K562 (cell line): ENCODE measurements at regions not wholly inside any gene's neighbourhood (a gene's known extent, or its start where the extent isn't known, plus 50 kb on each side); places are given as distances from the start of the nearest gene placed in this dataset.

Source experiments
- ARNT ChIP-seq, 2 experiments: fragments of 450-650 bp; IDR thresholded peaks; 2 replicates each; pipeline ENCODE4 v1.6.1; 2016; ENCODE audit warnings: mild to moderate bottlenecking in 1 of 2
- ETV1 ChIP-seq: fragments of 450-650 bp; conservative IDR thresholded peaks from 2 replicates; pipeline ENCODE4 v1.6.1; 2016; ENCODE audit warnings: missing genetic modification characterization, control low read depth, low read depth, missing compliant biosample characterization
- FUS ChIP-seq: fragments of 200-400 bp; formaldehyde crosslinking; optimal IDR thresholded peaks from 2 replicates; pipeline ENCODE3; 2017; ENCODE audit warnings: low read depth, low read length
- JUND ChIP-seq, 2 experiments: IDR thresholded peaks; 2 replicates in 1 of 2; 3 replicates in 1 of 2; pipeline ENCODE4 v1.6.1; 2011; ENCODE audit warnings: borderline replicate concordance in 2 of 2, low read depth in 2 of 2, low read length in 2 of 2, improper control_type of control experiment in 1 of 2, missing biosample characterization in 1 of 2, missing genetic modification characterization in 1 of 2, missing genetic modification reagents in 1 of 2
- MAZ ChIP-seq, 2 experiments: fragments of 450-650 bp in 1 of 2; sonication (generic) in 1 of 2; formaldehyde crosslinking; IDR thresholded peaks in 1 of 2; conservative IDR thresholded peaks in 1 of 2; 2 replicates each; pipeline versions ENCODE4 v1.4.0 to v1.5.0; 2020; ENCODE audit warnings: mild to moderate bottlenecking in 1 of 2, missing genetic modification reagents in 1 of 2
- MYBL2 ChIP-seq, 2 experiments: fragments of 450-650 bp in 1 of 2; sonication (generic) in 1 of 2; formaldehyde crosslinking in 1 of 2; IDR thresholded peaks; 2 replicates each; pipeline versions ENCODE4 v1.6.1 to v1.8.1; 2017 to 2022; ENCODE audit warnings: borderline replicate concordance in 1 of 2, inconsistent platforms in 1 of 2, low read depth in 1 of 2, mild to moderate bottlenecking in 1 of 2, missing genetic modification reagents in 1 of 2, moderate library complexity in 1 of 2
- NFIX ChIP-seq: fragments of 250-450 bp; sonication (Bioruptor Pico); IDR thresholded peaks from 2 replicates; pipeline ENCODE4 v1.4.0; 2020; ENCODE audit warnings: low read depth, mild to moderate bottlenecking, moderate library complexity
- NR4A1 ChIP-seq, 2 experiments: fragments of 250-450 bp in 1 of 2; fragments of 450-650 bp in 1 of 2; sonication (Bioruptor Pico) in 1 of 2; IDR thresholded peaks; 2 replicates each; pipeline versions ENCODE4 v1.4.0 to v1.6.1; 2016 to 2020; ENCODE audit warnings: mild to moderate bottlenecking in 2 of 2, missing compliant biosample characterization in 1 of 2, missing genetic modification characterization in 1 of 2, moderate library complexity in 1 of 2
- PTRF ChIP-seq: fragments of 450-650 bp; IDR thresholded peaks from 2 replicates; pipeline ENCODE4 v1.6.1; 2016; ENCODE audit warnings: mild to moderate bottlenecking, missing genetic modification characterization, missing compliant biosample characterization
- SRF ChIP-seq, 2 experiments: fragments of 250-450, 450-650 bp in 1 of 2; sonication (Bioruptor Pico) in 1 of 2; sonication (generic) in 1 of 2; formaldehyde crosslinking; IDR thresholded peaks; 2 replicates each; pipeline versions ENCODE4 v1.5.0 to v1.5.1; 2020 to 2022; ENCODE audit warnings: mild to moderate bottlenecking in 1 of 2, missing genetic modification reagents in 1 of 2
- TEAD4 ChIP-seq, 2 experiments: sonication (generic) in 1 of 2; formaldehyde crosslinking in 1 of 2; IDR thresholded peaks; 2 replicates each; pipeline versions ENCODE4 v1.6.1 to v1.8.0; 2012 to 2022; ENCODE audit warnings: borderline replicate concordance in 1 of 2, inconsistent platforms in 1 of 2, low read length in 1 of 2, mild to moderate bottlenecking in 1 of 2, missing genetic modification reagents in 1 of 2
- ZBTB34 ChIP-seq: fragments of 250-450 bp; sonication (Bioruptor Pico); IDR thresholded peaks from 2 replicates; pipeline ENCODE4 v1.8.0; 2021; ENCODE audit warnings: mild to moderate bottlenecking, moderate library complexity
- ZNF239 ChIP-seq: fragments of 250-450 bp; sonication (Bioruptor Pico); IDR thresholded peaks from 2 replicates; pipeline ENCODE4 v1.4.0; 2020; ENCODE audit warnings: mild to moderate bottlenecking
- ZNF507 ChIP-seq: conservative IDR thresholded peaks from 2 replicates; pipeline ENCODE4 v1.6.1; 2017; ENCODE audit warnings: missing genetic modification characterization, missing compliant biosample characterization
- ZNF592 ChIP-seq: fragments of 450-650 bp; IDR thresholded peaks from 2 replicates; pipeline ENCODE4 v1.6.1; 2017; ENCODE audit warnings: antibody characterized with exemption, mild to moderate bottlenecking
- ZNF75A ChIP-seq: fragments of 450-650 bp; formaldehyde crosslinking; IDR thresholded peaks from 2 replicates; pipeline ENCODE4 v1.4.0; 2020; ENCODE audit warnings: mild to moderate bottlenecking
- TF ChIP-seq, protein P1 (sequence below): fragments of 250-450 bp; sonication (Bioruptor Pico); IDR thresholded peaks from 2 replicates; pipeline ENCODE4 v1.5.0; 2021; ENCODE audit warnings: mild to moderate bottlenecking, borderline replicate concordance

GRCh38 chr7:106813705-106814305 lies 51.3 kb upstream of the PIK3CG start (continued):
- TF ChIP-seq JUND (IDR thresholded peaks at IDR 0.05; ENCODE audit: borderline replicate concordance, low read depth, low read length) (peak; percentile 84), JUND (tag; IDR thresholded peaks at IDR 0.05; ENCODE audit: borderline replicate concordance, low read depth, low read length) (peak; percentile 77), FUS (no peak), ETV1 (tag) (peak; percentile 76), TEAD4 (IDR thresholded peaks at IDR 0.05; ENCODE audit: low read length) (peak; percentile 39; the same call in 1 of the 2 replicates), TEAD4 (CRISPR knock-in tag; IDR thresholded peaks at IDR 0.05; ENCODE audit: borderline replicate concordance) (no peak), PTRF (tag) (no peak), ZNF592 (peak; percentile 82; the same call in 1 of the 2 replicates), NR4A1 (CRISPR knock-in tag; IDR thresholded peaks at IDR 0.05) (no peak), NR4A1 (tag; IDR thresholded peaks at IDR 0.05) (peak; percentile 95), ZNF75A (CRISPR knock-in tag) (0 out of 2 replicates have a peak, but pooled peaks have one; percentile 21), SRF (CRISPR knock-in tag; IDR thresholded peaks at IDR 0.05) (0 out of 4 replicates have a peak, but pooled peaks of 1 of the 2 experiments have one; percentile 41), ZBTB34 (no peak; the same call in 1 of the 2 replicates), ZNF507 (tag) (no peak), ARNT (IDR thresholded peaks at IDR 0.05) (peak in 1 of 2 experiments; percentile 90; a peak in 2 of 4 replicates), NFIX (CRISPR knock-in tag) (no peak), MAZ (CRISPR knock-in tag; conservative IDR thresholded peaks at IDR 0.05 in 1 of 2, IDR thresholded peaks at IDR 0.05 in 1 of 2) (peak in 1 of 2 experiments; percentile 53; a peak in 3 of 4 replicates), MYBL2 (IDR thresholded peaks at IDR 0.05; ENCODE audit: low read depth) (peak; percentile 62; the same call in 1 of the 2 replicates), MYBL2 (CRISPR knock-in tag; IDR thresholded peaks at IDR 0.05; ENCODE audit: borderline replicate concordance) (no peak), ZNF239 (CRISPR knock-in tag) (peak; percentile 66)
- TF ChIP-seq, protein P1, sequence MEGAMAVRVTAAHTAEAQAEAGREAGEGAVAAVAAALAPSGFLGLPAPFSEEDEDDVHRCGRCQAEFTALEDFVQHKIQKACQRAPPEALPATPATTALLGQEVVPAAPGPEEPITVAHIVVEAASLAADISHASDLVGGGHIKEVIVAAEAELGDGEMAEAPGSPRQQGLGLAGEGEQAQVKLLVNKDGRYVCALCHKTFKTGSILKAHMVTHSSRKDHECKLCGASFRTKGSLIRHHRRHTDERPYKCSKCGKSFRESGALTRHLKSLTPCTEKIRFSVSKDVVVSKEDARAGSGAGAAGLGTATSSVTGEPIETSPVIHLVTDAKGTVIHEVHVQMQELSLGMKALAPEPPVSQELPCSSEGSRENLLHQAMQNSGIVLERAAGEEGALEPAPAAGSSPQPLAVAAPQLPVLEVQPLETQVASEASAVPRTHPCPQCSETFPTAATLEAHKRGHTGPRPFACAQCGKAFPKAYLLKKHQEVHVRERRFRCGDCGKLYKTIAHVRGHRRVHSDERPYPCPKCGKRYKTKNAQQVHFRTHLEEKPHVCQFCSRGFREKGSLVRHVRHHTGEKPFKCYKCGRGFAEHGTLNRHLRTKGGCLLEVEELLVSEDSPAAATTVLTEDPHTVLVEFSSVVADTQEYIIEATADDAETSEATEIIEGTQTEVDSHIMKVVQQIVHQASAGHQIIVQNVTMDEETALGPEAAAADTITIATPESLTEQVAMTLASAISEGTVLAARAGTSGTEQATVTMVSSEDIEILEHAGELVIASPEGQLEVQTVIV (CRISPR knock-in tag), result 0 out of 2 replicates have a peak, but pooled peaks have one; percentile 6
